Head of caudate nucleus (tissue), 42 donors: ENCODE measurements at regions not wholly inside any gene's neighbourhood (a gene's known extent, or its start where the extent isn't known, plus 50 kb on each side); places are given as distances from the start of the nearest gene placed in this dataset.
A peak's percentile ranks its signal among the peaks of the same experiment; 100 is the strongest.

Experiments
- DNase-seq, 42 donors: peaks; one replicate each; pipeline versions ENCODE4 v3.0.0 to v3.0.0-alpha.2; 2020 to 2021; ENCODE audit warnings: mixed read lengths in 7 of 42
- intact Hi-C: fragments of 100-400 bp; cut with DNase I; formaldehyde crosslinking; loops from one replicate; pipeline ENCODE4 v1.15.0; 2022

- intact Hi-C loops = no loop called here
- DNase-seq = peak in 8 of 42 donors; percentile 1 to 34 (median 6)
Observed at GRCh38 chr20:24755411-24755922, 193.6 kb upstream of the CST7 start.

- DNase-seq = peak in 12 of 42 donors; percentile 4 to 43 (median 14)
- intact Hi-C loops = no loop called here
Observed at GRCh38 chr20:24756292-24757025, 192.6 kb upstream of the CST7 start.

GRCh38 chr20:24761220-24762065 is 187.6 kb upstream of the CST7 start:
- intact Hi-C loops = no loop called here
- DNase-seq = peak in 30 of 42 donors; percentile 2 to 85 (median 44)

- intact Hi-C loops = no loop called here
- DNase-seq = peak in 16 of 42 donors; percentile 1 to 39 (median 5)
Observed at GRCh38 chr20:24762371-24762770, 186.7 kb upstream of the CST7 start.

GRCh38 chr20:24762791-24763350 is 186.2 kb upstream of the CST7 start:
- intact Hi-C loops = no loop called here
- peak in 16 of 42 donors; percentile 1 to 37 (median 12) for DNase-seq

GRCh38 chr20:24763386-24764026 is 185.6 kb upstream of the CST7 start:
- intact Hi-C loops = no loop called here
- DNase-seq = peak in 24 of 42 donors; percentile 1 to 74 (median 34)

GRCh38 chr20:24764027-24764793 is 184.9 kb upstream of the CST7 start:
- peak in 14 of 42 donors; percentile 0 to 39 (median 9) for DNase-seq
- intact Hi-C loops = no loop called here

- intact Hi-C loops = no loop called here
- peak in 14 of 42 donors; percentile 5 to 39 (median 14) for DNase-seq
Observed at GRCh38 chr20:24764794-24765202, 184.3 kb upstream of the CST7 start.

- peak in 13 of 42 donors; percentile 3 to 36 (median 10) for DNase-seq
- intact Hi-C loops = no loop called here
Observed at GRCh38 chr20:24765316-24766142, 183.5 kb upstream of the CST7 start.

GRCh38 chr20:24766143-24766527 is 182.9 kb upstream of the CST7 start:
- peak in 5 of 42 donors; percentile 1 to 7 (median 3) for DNase-seq
- intact Hi-C loops = no loop called here

- intact Hi-C loops = no loop called here
- peak in 14 of 42 donors; percentile 3 to 36 (median 10) for DNase-seq
Observed at GRCh38 chr20:24766826-24767622, 182.0 kb upstream of the CST7 start.

GRCh38 chr20:24767623-24768100 is 181.4 kb upstream of the CST7 start:
- intact Hi-C loops = no loop called here

GRCh38 chr20:24768201-24768636 is 180.8 kb upstream of the CST7 start:
- intact Hi-C loops = no loop called here
- peak in 18 of 42 donors; percentile 3 to 52 (median 24) for DNase-seq

More at GRCh38 chr20:24767623-24768100, 181.4 kb upstream of the CST7 start:
- DNase-seq = peak in 13 of 42 donors; percentile 2 to 34 (median 11)

GRCh38 chr20:24768713-24769601 is 180.1 kb upstream of the CST7 start:
- intact Hi-C loops = no loop called here
- DNase-seq = peak in 15 of 42 donors; percentile 3 to 36 (median 10)
